Suprapubic skin (tissue), 2 donors: ENCODE measurements at regions not wholly inside any gene's neighbourhood (a gene's known extent, or its start where the extent isn't known, plus 50 kb on each side); places are given as distances from the start of the nearest gene placed in this dataset.

Source experiments
- EP300 ChIP-seq: sonication (generic); formaldehyde crosslinking; IDR thresholded peaks from one replicate; pipeline ENCODE4 v1.6.1; 2017; ENCODE audit warnings: antibody characterized with exemption
- POLR2A ChIP-seq, 2 donors: fragments of 450-650 bp; IDR thresholded peaks; one replicate each; pipeline ENCODE4 v1.6.1; 2017; ENCODE audit warnings: antibody characterized with exemption in 2 of 2, mild to moderate bottlenecking in 2 of 2, moderate library complexity in 2 of 2

GRCh38 chr11:97364047-97364446 is 974.2 kb downstream of the JRKL start:
- TF ChIP-seq POLR2A (IDR thresholded peaks at IDR 0.05), result no peak
- TF ChIP-seq EP300, result no peak
